ENCODE measurements at regions not wholly inside any gene's neighbourhood (a gene's known extent, or its start where the extent isn't known, plus 50 kb on each side); places are given as distances from the start of the nearest gene placed in this dataset.

GRCh38 chr13:85742355-85742754, 56.9 kb downstream of the SLITRK6 start:
- Histone ChIP-seq H3K27ac (no peak overlapping the region), H3K36me3 (no peaks in the 10 kb centered on the region), H3K4me3 (no peak overlapping the region), H3K4me1 (no peaks in the 10 kb centered on the region), H3K27me3 (ENCODE audit: low read depth) (no peaks in the 10 kb centered on the region), H3K9me3 (no peaks in the 10 kb centered on the region)
- DNase-seq = no peak
- TF ChIP-seq CTCF (IDR thresholded peaks at IDR 0.05) = no peak
- ATAC-seq = no peak
- intact Hi-C loops (cut with DNase I) = no loop called here

GRCh38 chr13:85741017-85741416, 58.2 kb downstream of the SLITRK6 start:
- Histone ChIP-seq H3K4me1 (no peaks in the 10 kb centered on the region), H3K36me3 (no peaks in the 10 kb centered on the region), H3K9me3 (no peaks in the 10 kb centered on the region), H3K27me3 (ENCODE audit: low read depth) (no peaks in the 10 kb centered on the region), H3K27ac (no peak overlapping the region), H3K4me3 (no peak overlapping the region)
- ATAC-seq (no peak), DNase-seq (no peak)
- TF ChIP-seq CTCF (IDR thresholded peaks at IDR 0.05) = no peak
- intact Hi-C loops (cut with DNase I) = no loop called here

- Histone ChIP-seq H3K27ac (no peak overlapping the region), H3K27me3 (ENCODE audit: low read depth) (no peaks in the 10 kb centered on the region), H3K4me3 (no peak overlapping the region), H3K36me3 (no peaks in the 10 kb centered on the region), H3K9me3 (no peaks in the 10 kb centered on the region), H3K4me1 (no peaks in the 10 kb centered on the region)
- ATAC-seq = no peak
- no peak for DNase-seq
- intact Hi-C loops (cut with DNase I) = no loop called here
- TF ChIP-seq CTCF (IDR thresholded peaks at IDR 0.05) = no peak
Measured at GRCh38 chr13:85738696-85739320, 60.4 kb downstream of the SLITRK6 start.

- no peaks in the 10 kb centered on the region for H3K27me3 ChIP-seq (ENCODE audit: low read depth)
- no peaks in the 10 kb centered on the region for H3K36me3 ChIP-seq
- no peak overlapping the region for H3K27ac ChIP-seq
- no peaks in the 10 kb centered on the region for H3K9me3 ChIP-seq
- intact Hi-C loops (cut with DNase I) = no loop called here
- no peak overlapping the region for H3K4me3 ChIP-seq
- no peaks in the 10 kb centered on the region for H3K4me1 ChIP-seq
- no peak for TF ChIP-seq CTCF (IDR thresholded peaks at IDR 0.05)
- DNase-seq = no peak
- ATAC-seq = no peak
Measured at GRCh38 chr13:85737952-85738351, 61.3 kb downstream of the SLITRK6 start.

- no peak for TF ChIP-seq CTCF (IDR thresholded peaks at IDR 0.05)
- H3K36me3 ChIP-seq = no peaks in the 10 kb centered on the region
- H3K27ac ChIP-seq = no peak overlapping the region
- H3K27me3 ChIP-seq (ENCODE audit: low read depth) = no peaks in the 10 kb centered on the region
- no peaks in the 10 kb centered on the region for H3K4me1 ChIP-seq
- DNase-seq (no peak), ATAC-seq (no peak)
- H3K9me3 ChIP-seq = no peaks in the 10 kb centered on the region
- intact Hi-C loops (cut with DNase I) = no loop called here
- H3K4me3 ChIP-seq = no peak overlapping the region
Measured at GRCh38 chr13:85729296-85729695, 69.9 kb downstream of the SLITRK6 start.

GRCh38 chr13:85728811-85729210, 70.4 kb downstream of the SLITRK6 start:
- Histone ChIP-seq H3K27ac (no peak overlapping the region), H3K27me3 (ENCODE audit: low read depth) (no peaks in the 10 kb centered on the region), H3K9me3 (no peaks in the 10 kb centered on the region), H3K36me3 (no peaks in the 10 kb centered on the region), H3K4me3 (no peak overlapping the region), H3K4me1 (no peaks in the 10 kb centered on the region)
- DNase-seq (no peak), ATAC-seq (no peak)
- TF ChIP-seq CTCF (IDR thresholded peaks at IDR 0.05) = no peak
- intact Hi-C loops (cut with DNase I) = no loop called here
